GM12864 (cell line): ENCODE measurements at regions not wholly inside any gene's neighbourhood (a gene's known extent, or its start where the extent isn't known, plus 50 kb on each side); places are given as distances from the start of the nearest gene placed in this dataset.
"Not testable (repeated sequence)": the region's sequence is repeated elsewhere in the genome, so short reads cannot be mapped to it uniquely, and the experiment has no call there.

ENCODE experiments used
- DNase-seq: peaks from one replicate; pipeline ENCODE4 v3.0.0-alpha.2; 2011; ENCODE audit warnings: low read depth
- H3K4me3 ChIP-seq: 2 replicates; pipeline ENCODE4 v1.5.1; 2011; ENCODE audit warnings: mild to moderate bottlenecking, low read depth, low read length, control low read depth
- TF ChIP-seq, protein P1 (sequence below): IDR thresholded peaks from 2 replicates; pipeline ENCODE4 v1.5.1; 2011; ENCODE audit warnings: low read depth, mild to moderate bottlenecking, moderate library complexity, low read length, control low read depth, inconsistent platforms; ENCODE audit errors: missing control alignments

DNA sequence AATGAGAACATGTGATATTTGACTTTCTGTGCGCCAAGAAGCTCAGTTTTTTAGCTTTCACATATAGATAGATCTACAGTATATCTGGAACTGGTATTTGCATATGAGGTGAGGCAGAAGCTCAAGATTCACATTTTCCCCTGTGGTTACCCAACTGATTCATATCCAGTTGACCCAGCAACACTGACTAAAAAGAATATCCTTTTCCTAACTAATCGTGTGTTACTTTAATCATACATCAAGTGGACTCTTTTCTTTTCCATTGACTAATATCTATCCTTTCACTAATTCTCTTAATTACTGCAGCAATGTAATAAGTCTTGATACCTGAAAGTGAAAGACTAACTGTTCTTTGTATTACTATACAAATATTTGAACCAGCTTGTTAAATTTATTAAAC is 236.1 kb downstream of the AEBP2 start:
- TF ChIP-seq, protein P1, sequence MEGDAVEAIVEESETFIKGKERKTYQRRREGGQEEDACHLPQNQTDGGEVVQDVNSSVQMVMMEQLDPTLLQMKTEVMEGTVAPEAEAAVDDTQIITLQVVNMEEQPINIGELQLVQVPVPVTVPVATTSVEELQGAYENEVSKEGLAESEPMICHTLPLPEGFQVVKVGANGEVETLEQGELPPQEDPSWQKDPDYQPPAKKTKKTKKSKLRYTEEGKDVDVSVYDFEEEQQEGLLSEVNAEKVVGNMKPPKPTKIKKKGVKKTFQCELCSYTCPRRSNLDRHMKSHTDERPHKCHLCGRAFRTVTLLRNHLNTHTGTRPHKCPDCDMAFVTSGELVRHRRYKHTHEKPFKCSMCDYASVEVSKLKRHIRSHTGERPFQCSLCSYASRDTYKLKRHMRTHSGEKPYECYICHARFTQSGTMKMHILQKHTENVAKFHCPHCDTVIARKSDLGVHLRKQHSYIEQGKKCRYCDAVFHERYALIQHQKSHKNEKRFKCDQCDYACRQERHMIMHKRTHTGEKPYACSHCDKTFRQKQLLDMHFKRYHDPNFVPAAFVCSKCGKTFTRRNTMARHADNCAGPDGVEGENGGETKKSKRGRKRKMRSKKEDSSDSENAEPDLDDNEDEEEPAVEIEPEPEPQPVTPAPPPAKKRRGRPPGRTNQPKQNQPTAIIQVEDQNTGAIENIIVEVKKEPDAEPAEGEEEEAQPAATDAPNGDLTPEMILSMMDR = no peak
- H3K4me3 ChIP-seq = no peak overlapping the region
- no peak for DNase-seq

- not testable (repeated sequence) for DNase-seq, H3K4me3 ChIP-seq
Observed at GRCh38 chr12:19678501-19678900, 239.2 kb downstream of the AEBP2 start.

DNA sequence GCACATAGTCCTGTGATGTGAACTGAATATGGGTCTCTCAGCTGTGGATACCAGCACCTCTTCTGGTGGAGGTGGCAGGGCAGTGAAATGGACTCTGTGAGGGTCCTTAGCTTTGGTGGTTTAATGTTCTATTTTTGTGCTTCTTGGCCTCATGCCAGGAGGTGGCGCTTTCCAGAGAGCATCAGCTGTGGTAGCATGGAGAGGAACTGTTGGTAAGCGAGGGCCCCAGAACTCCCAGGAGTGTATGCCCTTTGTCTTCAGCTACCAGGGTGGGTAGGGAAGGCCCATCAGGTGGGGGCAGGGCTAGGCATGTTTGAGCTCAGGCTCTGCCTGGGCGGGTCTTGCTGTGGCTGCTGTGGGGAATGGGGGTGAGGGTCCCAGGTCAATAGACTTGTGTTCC is 241.7 kb downstream of the AEBP2 start:
- no peak overlapping the region for H3K4me3 ChIP-seq
- TF ChIP-seq, protein P1 = no peak
- DNase-seq = no peak

DNA sequence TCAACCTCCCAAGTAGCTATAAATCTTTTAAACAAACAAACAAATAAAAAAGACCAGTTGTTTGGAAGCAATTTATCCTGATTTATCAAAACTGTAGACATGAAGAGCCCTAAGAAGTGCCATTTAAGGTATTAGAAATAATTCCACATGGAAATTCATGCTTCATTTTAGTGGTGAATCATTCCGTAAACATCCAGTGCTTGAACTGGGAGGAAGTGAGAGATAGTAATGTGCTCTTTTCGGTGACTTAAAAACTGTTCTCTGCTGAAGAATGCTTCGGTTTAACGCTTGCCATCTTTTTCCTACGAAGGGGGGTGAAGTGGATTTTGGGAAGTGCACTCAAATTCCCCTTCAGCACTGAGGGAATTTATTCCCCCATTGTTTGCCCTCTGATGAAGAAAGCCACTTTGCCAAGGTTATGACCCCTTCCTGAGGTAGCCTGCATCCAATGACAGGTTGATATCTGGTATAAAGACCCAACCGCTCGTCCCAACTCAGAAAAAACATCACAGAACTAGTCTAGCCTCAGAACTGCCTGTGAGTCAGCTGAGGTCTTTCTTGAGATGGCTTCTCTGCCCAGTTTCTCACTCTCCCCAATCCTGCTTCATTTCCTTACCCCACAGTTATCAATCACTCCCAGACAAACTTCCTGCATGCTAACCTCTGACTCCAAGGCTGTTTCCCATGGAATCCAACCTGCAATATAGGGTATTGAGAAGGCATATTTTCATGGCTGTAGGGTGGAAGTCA is 244.1 kb downstream of the AEBP2 start:
- no peak for DNase-seq
- TF ChIP-seq, protein P1 = no peak
- H3K4me3 ChIP-seq = no peak overlapping the region

DNA sequence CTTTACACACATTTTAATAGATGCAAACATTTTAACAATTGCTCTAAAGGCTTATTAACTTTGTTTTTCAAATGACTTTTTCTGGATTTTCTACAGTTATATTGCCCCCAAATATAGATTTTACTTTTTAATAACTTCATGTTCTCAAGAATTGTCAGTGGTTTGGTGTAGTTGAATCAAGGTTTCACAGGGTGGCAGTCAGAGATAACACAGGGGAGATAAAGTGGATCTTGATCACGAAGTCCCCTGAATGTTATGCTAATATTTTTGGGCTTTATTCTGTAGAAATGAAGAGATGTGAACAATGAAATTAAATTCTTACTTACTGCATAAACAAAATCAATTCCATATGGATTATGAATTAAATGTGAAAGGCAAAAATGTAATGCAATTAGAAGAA is 248.1 kb downstream of the AEBP2 start:
- H3K4me3 ChIP-seq = no peak overlapping the region
- no peak for DNase-seq
- TF ChIP-seq, protein P1 = no peak

- no peak for DNase-seq
- TF ChIP-seq, protein P1 = no peak
Observed at GRCh38 chr12:19688532-19688931, 249.2 kb downstream of the AEBP2 start.

DNA sequence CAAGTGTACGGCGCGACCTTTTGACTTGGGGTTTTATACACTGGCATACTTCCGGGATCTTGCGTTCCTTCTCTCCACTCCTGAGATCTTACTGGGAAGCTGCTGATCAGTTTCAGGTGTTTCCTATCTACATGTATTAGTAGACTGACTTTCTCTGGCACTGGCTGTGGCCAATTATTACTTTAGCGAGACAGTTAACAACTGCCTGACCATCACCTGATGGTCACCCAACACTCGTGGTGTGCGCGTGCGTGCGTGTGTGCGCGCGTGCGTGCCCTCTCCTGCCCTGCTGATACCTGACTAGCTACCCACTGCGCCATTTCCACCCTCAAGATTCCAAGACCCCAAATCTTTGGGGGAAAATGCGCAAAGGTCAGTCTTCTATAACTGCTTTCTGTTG is 249.9 kb downstream of the AEBP2 start:
- TF ChIP-seq, protein P1 = no peak
- H3K4me3 ChIP-seq = no peak overlapping the region
- DNase-seq = no peak

More at GRCh38 chr12:19688532-19688931, 249.2 kb downstream of the AEBP2 start:
- H3K4me3 ChIP-seq = no peak overlapping the region
